DMS53 (cell line): ENCODE measurements at regions not wholly inside any gene's neighbourhood (a gene's known extent, or its start where the extent isn't known, plus 50 kb on each side); places are given as distances from the start of the nearest gene placed in this dataset.
A peak's percentile ranks its signal among the peaks of the same experiment; 100 is the strongest.
"Not testable (repeated sequence)": the region's sequence is repeated elsewhere in the genome, so short reads cannot be mapped to it uniquely, and the experiment has no call there.

ENCODE experiments used
- DNase-seq: peaks from one replicate; lab custom pipeline; 2025; lab: John Stamatoyannopoulos, UW

GRCh38 chr1:146411923-146412322 lies 183.1 kb upstream of the NOTCH2NLA start:
- DNase-seq, result not testable (repeated sequence)

- DNase-seq, result peak; percentile 92
Measured at GRCh38 chr1:146409817-146410441, 181.1 kb upstream of the NOTCH2NLA start.

GRCh38 chr1:146409116-146409801 lies 180.4 kb upstream of the NOTCH2NLA start:
- peak; percentile 93 for DNase-seq

- peak; percentile 42 for DNase-seq
Measured at GRCh38 chr1:146401281-146401825, 172.5 kb upstream of the NOTCH2NLA start.

- not testable (repeated sequence) for DNase-seq
Measured at GRCh38 chr1:146400173-146401121, 171.6 kb upstream of the NOTCH2NLA start.

DNA sequence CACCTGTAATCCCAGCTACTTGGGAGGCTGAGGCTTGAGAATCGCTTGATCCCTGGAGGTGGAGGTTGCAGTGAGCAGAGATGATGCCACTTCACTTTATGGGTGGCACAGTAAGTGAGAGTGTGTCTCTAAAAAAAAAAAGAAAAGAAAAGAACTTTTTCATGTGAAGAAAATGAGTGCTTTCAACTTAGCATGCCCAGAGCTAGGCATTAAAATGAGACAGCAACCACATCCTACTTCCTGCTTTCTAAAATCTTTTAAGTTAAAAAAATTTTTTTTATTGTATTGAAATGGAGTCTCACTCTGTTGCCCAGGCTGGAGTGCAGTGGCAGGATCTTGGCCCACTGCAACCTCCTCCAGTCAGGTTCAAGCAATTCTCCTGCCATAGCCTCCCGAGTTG lies 170.4 kb upstream of the NOTCH2NLA start:
- DNase-seq, result not testable (repeated sequence)

- not testable (repeated sequence) for DNase-seq
Measured at GRCh38 chr1:146396801-146397200, 168.0 kb upstream of the NOTCH2NLA start.

GRCh38 chr1:146396242-146396641 lies 167.4 kb upstream of the NOTCH2NLA start:
- DNase-seq, result not testable (repeated sequence)

DNA sequence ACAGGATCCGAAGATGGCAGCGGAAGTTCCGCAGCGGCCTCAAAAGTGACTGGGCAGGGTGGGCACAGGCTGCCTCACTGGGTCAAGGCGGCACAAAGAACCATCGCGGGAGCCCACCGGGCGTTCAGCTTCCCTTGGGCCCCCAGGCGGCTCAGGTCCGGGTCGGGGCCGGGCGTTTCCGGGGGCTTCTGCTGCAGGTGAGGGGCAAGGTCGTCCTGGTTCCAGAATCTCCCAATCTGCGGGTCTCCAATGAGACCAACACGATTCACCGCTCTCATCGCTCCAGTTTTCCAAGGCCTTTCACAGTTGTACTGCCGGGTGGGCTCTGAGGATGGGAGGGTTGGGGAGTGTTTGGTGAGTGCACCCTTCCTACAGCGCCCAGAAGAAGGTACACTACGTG lies 165.0 kb upstream of the NOTCH2NLA start:
- DNase-seq, result not testable (repeated sequence)

- DNase-seq, result not testable (repeated sequence)
Measured at GRCh38 chr1:146393154-146393553, 164.3 kb upstream of the NOTCH2NLA start.

DNA sequence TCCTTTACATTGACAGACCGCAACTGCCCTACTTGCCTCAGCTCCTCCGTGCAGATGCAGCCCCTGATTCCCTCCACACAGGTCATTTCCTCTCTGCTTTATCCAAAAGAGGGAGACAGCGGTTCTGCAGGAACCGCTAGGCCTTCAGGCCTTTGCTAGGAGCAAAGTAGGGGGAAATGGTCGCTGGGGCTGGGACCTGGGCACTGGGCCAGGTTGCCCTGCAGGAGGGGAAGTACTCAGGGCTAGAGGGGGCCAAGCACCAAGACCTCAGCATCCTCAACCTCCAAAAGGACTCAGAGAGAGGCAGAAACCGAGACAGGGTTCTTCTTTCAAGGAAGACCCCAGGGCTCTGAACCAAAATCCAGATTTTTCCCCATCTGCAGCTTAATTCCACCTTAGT lies 160.4 kb upstream of the NOTCH2NLA start:
- not testable (repeated sequence) for DNase-seq

GRCh38 chr1:146387750-146388469 lies 159.1 kb upstream of the NOTCH2NLA start:
- peak; percentile 31 for DNase-seq

- peak; percentile 96 for DNase-seq
Measured at GRCh38 chr1:146386851-146387749, 158.3 kb upstream of the NOTCH2NLA start.

GRCh38 chr1:146381196-146381595 lies 152.4 kb upstream of the NOTCH2NLA start:
- DNase-seq, result peak; percentile 61

DNA sequence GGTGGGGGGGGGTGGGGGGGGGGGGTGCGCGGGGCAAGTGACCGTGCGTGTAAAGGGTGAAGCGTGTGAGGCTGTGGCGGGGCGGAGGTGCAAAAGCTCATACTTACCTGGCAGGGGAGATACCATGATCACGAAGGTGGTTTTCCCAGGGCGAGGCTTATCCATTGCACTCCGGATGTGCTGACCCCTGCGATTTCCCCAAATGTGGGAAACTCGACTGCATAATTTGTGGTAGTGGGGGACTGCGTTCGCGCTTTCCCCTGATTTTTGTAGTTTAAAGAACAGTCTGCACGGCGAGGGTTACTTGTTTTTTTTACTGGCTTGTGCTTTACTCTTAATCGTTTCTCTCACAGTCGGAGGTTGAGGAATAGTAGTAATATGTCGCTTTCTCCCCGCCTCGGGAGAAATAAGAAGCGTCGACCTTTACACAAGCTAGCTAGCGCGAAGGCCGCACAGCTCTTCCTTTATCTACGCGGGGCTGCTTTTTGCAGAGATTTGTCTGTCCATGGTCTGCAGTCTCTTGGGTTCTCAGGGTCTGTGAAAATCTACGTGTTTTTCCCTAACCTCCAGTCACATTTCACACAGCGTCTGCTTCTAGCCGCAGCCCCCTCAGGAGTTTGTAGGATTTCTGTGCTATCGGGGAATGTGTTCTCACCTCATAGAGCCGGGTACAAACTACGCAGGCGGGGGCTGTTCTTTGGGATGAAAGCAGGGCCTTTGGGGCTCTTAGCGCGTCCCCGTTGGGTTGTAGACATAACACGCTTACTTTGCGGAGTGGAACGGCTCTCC lies 148.1 kb upstream of the NOTCH2NLA start:
- peak; percentile 98 for DNase-seq

GRCh38 chr1:146376309-146376707 lies 147.5 kb upstream of the NOTCH2NLA start:
- DNase-seq, result peak; percentile 91

- not testable (repeated sequence) for DNase-seq
Measured at GRCh38 chr1:146375108-146375507, 146.3 kb upstream of the NOTCH2NLA start.

DNA sequence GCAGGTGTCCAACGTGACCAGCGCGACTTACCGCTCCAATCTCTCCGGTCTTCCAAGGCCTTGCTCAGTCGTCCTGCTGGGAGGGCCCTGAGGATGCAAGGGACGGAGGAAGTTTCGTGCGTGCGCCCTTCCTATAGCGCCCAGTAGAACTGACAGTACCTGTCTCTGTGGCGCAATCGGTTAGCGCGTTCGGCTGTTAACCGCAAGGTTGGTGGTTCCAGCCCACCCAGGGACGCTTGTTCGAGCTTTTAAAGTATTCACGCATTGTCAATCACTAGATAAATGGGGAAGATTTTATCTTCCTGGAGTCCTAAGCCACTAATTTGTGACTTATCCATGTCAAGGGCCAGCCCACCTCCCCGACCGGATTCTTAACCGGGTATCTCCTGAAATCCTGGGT lies 141.1 kb upstream of the NOTCH2NLA start:
- peak; percentile 88 for DNase-seq

GRCh38 chr1:146355373-146355772 lies 126.6 kb upstream of the NOTCH2NLA start:
- DNase-seq, result not testable (repeated sequence)

- DNase-seq, result not testable (repeated sequence)
Measured at GRCh38 chr1:146326863-146327262, 98.0 kb upstream of the NOTCH2NLA start.
